Stomach (tissue), 8 donors: ENCODE measurements at regions not wholly inside any gene's neighbourhood (a gene's known extent, or its start where the extent isn't known, plus 50 kb on each side); places are given as distances from the start of the nearest gene placed in this dataset.
A peak's percentile ranks its signal among the peaks of the same experiment; 100 is the strongest.

Experiments used
- DNase-seq, 2 donors: peaks; one replicate each; pipeline versions ENCODE4 v3.0.0 to v3.0.0-alpha.2; 2013 to 2019
- H3K27ac ChIP-seq, 5 donors: fragments of 200-600 bp in 4 of 5; sonication (generic) in 4 of 5; one replicate each; pipeline ENCODE4 v1.5.1; 2013 to 2019; ENCODE audit warnings: mild to moderate bottlenecking in 1 of 5, moderate library complexity in 1 of 5
- H3K27me3 ChIP-seq, 3 donors: fragments of 200-600 bp; sonication (generic); one replicate each; pipeline ENCODE4 v1.5.1; 2017 to 2019; ENCODE audit warnings: mixed run types in 1 of 3
- H3K36me3 ChIP-seq, 4 donors: fragments of 200-600 bp; sonication (generic); 1 replicate in 3 of 4; 2 replicates in 1 of 4; pipeline ENCODE4 v1.5.1; 2016 to 2019
- H3K4me1 ChIP-seq, 4 donors: fragments of 200-600 bp; sonication (generic); one replicate each; pipeline ENCODE4 v1.5.1; 2016 to 2019
- H3K4me3 ChIP-seq, 4 donors: fragments of 200-600 bp; sonication (generic) in 3 of 4; one replicate each; pipeline ENCODE4 v1.5.1; 2016 to 2019; ENCODE audit warnings: mild to moderate bottlenecking in 1 of 4
- H3K9me3 ChIP-seq, 4 donors: fragments of 200-600 bp; sonication (generic); one replicate each; pipeline ENCODE4 v1.5.1; 2016 to 2019
- EP300 ChIP-seq: sonication (generic); formaldehyde crosslinking; IDR thresholded peaks from one replicate; pipeline ENCODE4 v1.6.1; 2017; ENCODE audit warnings: antibody characterized with exemption
- POLR2A ChIP-seq, 4 donors: fragments of 450-650 bp; IDR thresholded peaks; one replicate each; pipeline ENCODE4 v1.6.1; 2016; ENCODE audit warnings: antibody characterized with exemption in 4 of 4, control low read depth in 2 of 4, mild to moderate bottlenecking in 1 of 4, moderate library complexity in 1 of 4
- POLR2AphosphoS5 ChIP-seq, 3 donors: sonication (generic); formaldehyde crosslinking; IDR thresholded peaks; one replicate each; pipeline ENCODE4 v1.6.1; 2016; ENCODE audit warnings: antibody characterized with exemption in 3 of 3
- WGBS, 5 donors: extraction: QIAGEN DNeasy Blood & Tissue Kit in 3 of 5; methylation state at CpG; one replicate each; pipeline versions ENCODE4 v1.1.5 to v1.1.7; 2013 to 2018; 5-methylcytosine and 5-hydroxymethylcytosine counted together
- intact Hi-C: fragments of 100-400 bp; cut with DNase I; formaldehyde crosslinking; loops from one replicate; pipeline ENCODE4 v1.15.1; 2023; ENCODE audit warnings: low total_unique reads
- TF ChIP-seq, protein P1 (sequence below), 7 experiments: fragments of 450-650 bp in 4 of 7; fragments of 200-600 bp in 3 of 7; sonication (generic) in 3 of 7; IDR thresholded peaks; one replicate each; pipeline ENCODE4 v1.5.1; 2016 to 2019; ENCODE audit warnings: antibody characterized with exemption in 7 of 7, control low read depth in 2 of 7, mild to moderate bottlenecking in 1 of 7
- donor health status: healthy with polysubstance abuse.
- donor health status: Bipolar disorder and iron deficiency.
- donor health status: healthy.

DNA sequence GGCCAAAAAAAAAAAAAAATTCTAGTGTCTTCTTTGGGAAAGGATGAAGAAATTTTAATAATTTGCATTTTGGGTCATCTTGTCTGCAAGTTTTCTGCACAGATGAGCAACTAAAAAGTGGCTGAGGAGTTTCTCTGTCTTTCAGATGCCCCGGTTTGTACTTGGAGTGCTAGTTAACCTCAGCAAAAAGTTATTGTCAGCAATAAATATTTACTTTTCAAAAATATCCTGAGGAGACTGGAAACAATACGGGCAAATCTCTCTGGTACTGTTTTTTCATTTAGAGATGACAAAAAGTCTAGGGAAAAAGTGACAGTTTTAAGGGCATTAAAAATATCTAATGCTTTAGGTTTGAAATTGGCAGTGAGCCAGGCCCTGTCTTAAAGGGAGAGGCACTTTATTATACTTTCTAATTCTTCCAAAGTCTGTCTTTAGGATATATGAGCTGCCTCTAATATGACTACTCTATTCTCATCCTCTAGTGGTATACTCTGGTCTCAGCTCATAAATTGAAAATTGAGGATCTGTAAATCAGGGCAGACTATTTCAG lies 436.0 kb upstream of the NR2F2 start:
- DNase-seq, result peak in 1 of 2 donors; percentile 26
- 17 to 27% (median 21%) methylated on average over 2 of the region's 2 CpGs for WGBS, 5 donors
- Histone ChIP-seq H3K27me3 (no peaks in the 10 kb centered on the region), H3K9me3 (no peaks in the 10 kb centered on the region), H3K4me1 (peaks cover 0 to 21% (median 11%) of the 10 kb centered on the region in 4 donors), H3K27ac (peak overlapping the region in 1 of 5 donors; percentile 11), H3K4me3 (no peak overlapping the region), H3K36me3 (no peaks in the 10 kb centered on the region)
- TF ChIP-seq POLR2A (IDR thresholded peaks at IDR 0.05), result no peak
- TF ChIP-seq, protein P1, sequence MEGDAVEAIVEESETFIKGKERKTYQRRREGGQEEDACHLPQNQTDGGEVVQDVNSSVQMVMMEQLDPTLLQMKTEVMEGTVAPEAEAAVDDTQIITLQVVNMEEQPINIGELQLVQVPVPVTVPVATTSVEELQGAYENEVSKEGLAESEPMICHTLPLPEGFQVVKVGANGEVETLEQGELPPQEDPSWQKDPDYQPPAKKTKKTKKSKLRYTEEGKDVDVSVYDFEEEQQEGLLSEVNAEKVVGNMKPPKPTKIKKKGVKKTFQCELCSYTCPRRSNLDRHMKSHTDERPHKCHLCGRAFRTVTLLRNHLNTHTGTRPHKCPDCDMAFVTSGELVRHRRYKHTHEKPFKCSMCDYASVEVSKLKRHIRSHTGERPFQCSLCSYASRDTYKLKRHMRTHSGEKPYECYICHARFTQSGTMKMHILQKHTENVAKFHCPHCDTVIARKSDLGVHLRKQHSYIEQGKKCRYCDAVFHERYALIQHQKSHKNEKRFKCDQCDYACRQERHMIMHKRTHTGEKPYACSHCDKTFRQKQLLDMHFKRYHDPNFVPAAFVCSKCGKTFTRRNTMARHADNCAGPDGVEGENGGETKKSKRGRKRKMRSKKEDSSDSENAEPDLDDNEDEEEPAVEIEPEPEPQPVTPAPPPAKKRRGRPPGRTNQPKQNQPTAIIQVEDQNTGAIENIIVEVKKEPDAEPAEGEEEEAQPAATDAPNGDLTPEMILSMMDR (IDR thresholded peaks at IDR 0.05), result no peak
- no peak for TF ChIP-seq EP300
- TF ChIP-seq POLR2AphosphoS5 (IDR thresholded peaks at IDR 0.05), result no peak
- intact Hi-C loops, result no loop called here

DNA sequence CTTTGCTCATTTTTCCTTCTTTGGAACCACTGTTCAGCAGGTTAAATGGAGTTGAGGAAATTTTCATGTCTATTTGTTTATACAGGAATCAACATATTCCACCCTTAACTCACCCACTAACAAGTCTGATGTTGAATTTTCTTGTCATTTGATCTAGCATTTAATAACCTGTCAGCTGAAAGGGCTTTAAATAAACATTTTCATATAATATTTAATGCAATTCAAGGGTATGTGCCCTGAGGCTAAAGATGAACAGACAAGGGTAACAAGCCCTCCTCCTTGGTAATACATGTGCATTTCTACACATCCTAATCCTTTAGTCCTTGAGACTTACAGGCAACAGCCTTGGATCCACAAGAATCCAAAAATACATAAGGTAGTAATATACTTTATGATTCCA lies 435.0 kb upstream of the NR2F2 start:
- TF ChIP-seq POLR2AphosphoS5 (IDR thresholded peaks at IDR 0.05) (no peak), POLR2A (IDR thresholded peaks at IDR 0.05) (no peak), EP300 (no peak)
- TF ChIP-seq, protein P1 (IDR thresholded peaks at IDR 0.05), result no peak
- no peak for DNase-seq
- Histone ChIP-seq H3K27me3 (no peaks in the 10 kb centered on the region), H3K27ac (no peak overlapping the region), H3K4me3 (no peak overlapping the region), H3K9me3 (no peaks in the 10 kb centered on the region), H3K4me1 (peaks cover 0 to 21% (median 11%) of the 10 kb centered on the region in 4 donors), H3K36me3 (no peaks in the 10 kb centered on the region)
- intact Hi-C loops, result no loop called here

DNA sequence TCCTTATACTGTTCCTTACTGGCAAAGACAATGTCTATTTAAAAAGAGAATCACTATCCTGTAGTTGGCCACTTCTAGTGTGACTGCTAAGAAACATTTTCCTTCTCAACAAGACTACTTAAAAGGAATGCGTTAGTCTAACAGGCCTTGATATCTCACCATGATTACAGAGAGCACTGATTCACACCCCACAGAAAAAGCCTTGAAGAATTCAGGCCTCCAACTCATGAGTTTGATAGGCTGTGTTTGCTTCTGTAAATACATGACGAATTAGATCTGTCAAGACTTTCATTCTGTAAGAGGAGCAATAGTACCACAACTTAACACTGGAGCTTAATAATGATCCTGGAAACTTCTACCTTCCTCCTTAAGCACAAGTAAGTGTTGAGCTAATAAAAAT lies 432.8 kb upstream of the NR2F2 start:
- TF ChIP-seq POLR2AphosphoS5 (IDR thresholded peaks at IDR 0.05), result no peak
- no peak for TF ChIP-seq POLR2A (IDR thresholded peaks at IDR 0.05)
- TF ChIP-seq, protein P1 (IDR thresholded peaks at IDR 0.05), result no peak
- TF ChIP-seq EP300, result no peak
- Histone ChIP-seq H3K9me3 (no peaks in the 10 kb centered on the region), H3K36me3 (no peaks in the 10 kb centered on the region), H3K27ac (no peak overlapping the region), H3K4me1 (peaks cover 0 to 21% (median 11%) of the 10 kb centered on the region in 4 donors), H3K27me3 (no peaks in the 10 kb centered on the region), H3K4me3 (no peak overlapping the region)
- 31 to 74% (median 48%) methylated on average over 2 of the region's 2 CpGs for WGBS, 5 donors
- no peak for DNase-seq
- intact Hi-C loops, result no loop called here

DNA sequence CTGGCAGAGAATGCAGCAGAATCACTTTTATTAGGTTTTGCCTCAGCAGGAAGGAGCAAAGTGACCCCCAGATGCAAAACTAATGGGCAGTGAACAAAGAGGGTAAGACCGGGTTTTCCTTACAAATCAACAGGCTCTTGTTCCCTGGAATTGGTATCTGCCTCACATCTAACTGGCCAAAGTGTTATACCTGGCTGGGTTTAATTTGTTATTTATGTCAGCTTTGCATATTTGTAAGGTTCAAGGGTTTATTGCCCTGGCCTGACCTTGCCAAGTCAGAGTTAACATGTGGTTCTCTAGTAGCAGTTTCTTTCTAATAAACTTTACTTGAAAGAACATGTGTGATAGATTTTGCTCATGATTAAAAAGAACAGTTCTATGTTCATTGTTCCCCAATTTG lies 431.7 kb upstream of the NR2F2 start:
- DNase-seq, result no peak
- H3K9me3 ChIP-seq, result no peaks in the 10 kb centered on the region
- peaks cover 0 to 21% (median 11%) of the 10 kb centered on the region in 4 donors for H3K4me1 ChIP-seq
- WGBS, 5 donors, result 76 to 97% (median 91%) methylated on average over 1 of the region's 1 CpG
- intact Hi-C loops, result no loop called here
- no peak overlapping the region for H3K4me3 ChIP-seq
- H3K27ac ChIP-seq, result no peak overlapping the region
- H3K36me3 ChIP-seq, result no peaks in the 10 kb centered on the region
- TF ChIP-seq EP300 (no peak), POLR2A (IDR thresholded peaks at IDR 0.05) (no peak), POLR2AphosphoS5 (IDR thresholded peaks at IDR 0.05) (no peak)
- TF ChIP-seq, protein P1 (IDR thresholded peaks at IDR 0.05), result no peak
- no peaks in the 10 kb centered on the region for H3K27me3 ChIP-seq
